Endothelial cell of umbilical vein (primary cell): ENCODE measurements at regions not wholly inside any gene's neighbourhood (a gene's known extent, or its start where the extent isn't known, plus 50 kb on each side); places are given as distances from the start of the nearest gene placed in this dataset.

Experiments used
- CTCF ChIP-seq, 2 donors: IDR thresholded peaks; 1 replicate in 1 of 2; 2 replicates in 1 of 2; pipeline ENCODE4 v1.5.1; 2011; ENCODE audit warnings: low read length in 2 of 2, mild to moderate bottlenecking in 2 of 2, moderate library complexity in 2 of 2, control low read depth in 1 of 2, inconsistent platforms in 1 of 2, low read depth in 1 of 2; ENCODE audit not compliant: insufficient read depth in 1 of 2; ENCODE audit errors: extremely low read depth in 1 of 2
- POLR2A ChIP-seq: IDR thresholded peaks from 2 replicates; pipeline ENCODE4 v1.6.1; 2012; ENCODE audit warnings: low read depth, mild to moderate bottlenecking, control low read depth, low read length

GRCh38 chr1:58035523-58035922 is 511.0 kb downstream of the OMA1 start:
- TF ChIP-seq POLR2A (no peak), CTCF (IDR thresholded peaks at IDR 0.05; ENCODE audit: extremely low read depth in 1 of 2, insufficient read depth in 1 of 2, low read depth in 1 of 2, low read length in 2 of 2) (no peak)
